SK-N-SH treated with all-trans-retinoic acid at 6 μM for 48 hours (cell line): ENCODE measurements at regions not wholly inside any gene's neighbourhood (a gene's known extent, or its start where the extent isn't known, plus 50 kb on each side); places are given as distances from the start of the nearest gene placed in this dataset.

Experiments used
- ATAC-seq: fragments of 200-7000 bp; cut with Tn5 transposase; 3 replicates; pipeline ENCODE4 v1.9.1; 2020; ENCODE audit warnings: mild to moderate bottlenecking, moderate library complexity
- ARNTL ChIP-seq: fragments of 450-650 bp; formaldehyde crosslinking; IDR thresholded peaks from 2 replicates; pipeline ENCODE4 v1.5.0; 2020; ENCODE audit warnings: low read depth, mild to moderate bottlenecking, moderate library complexity, borderline replicate concordance
- BACH2 ChIP-seq: fragments of 250-450 bp; sonication (Bioruptor Pico); IDR thresholded peaks from 2 replicates; pipeline ENCODE4 v1.9.0; 2021; ENCODE audit warnings: mild to moderate bottlenecking, borderline replicate concordance
- CREB5 ChIP-seq: fragments of 250-450 bp; sonication (Bioruptor Pico); IDR thresholded peaks from 2 replicates; pipeline ENCODE4 v1.5.1; 2020; ENCODE audit warnings: low read depth, mild to moderate bottlenecking, moderate library complexity
- CSDC2 ChIP-seq: fragments of 250-450 bp; sonication (Bioruptor Pico); IDR thresholded peaks from 2 replicates; pipeline ENCODE4 v1.5.0; 2020; ENCODE audit warnings: mild to moderate bottlenecking, moderate library complexity
- GLIS3 ChIP-seq: fragments of 250-450 bp; sonication (Bioruptor Pico); IDR thresholded peaks from 2 replicates; pipeline ENCODE4 v1.5.0; 2020; ENCODE audit warnings: mild to moderate bottlenecking, moderate library complexity
- OSR1 ChIP-seq: fragments of 250-450 bp; sonication (Bioruptor Pico); IDR thresholded peaks from 2 replicates; pipeline ENCODE4 v1.8.0; 2022; ENCODE audit warnings: moderate library complexity, mild to moderate bottlenecking, inconsistent platforms
- PATZ1 ChIP-seq: fragments of 250-450 bp; sonication (Bioruptor Pico); IDR thresholded peaks from 2 replicates; pipeline ENCODE4 v1.8.0; 2020; ENCODE audit warnings: mild to moderate bottlenecking, moderate library complexity, borderline replicate concordance
- POU6F1 ChIP-seq: fragments of 250-450 bp; sonication (Bioruptor Pico); IDR thresholded peaks from 2 replicates; pipeline ENCODE4 v1.8.0; 2021; ENCODE audit warnings: low read depth, mild to moderate bottlenecking, moderate library complexity, borderline replicate concordance
- PPARA ChIP-seq: fragments of 250-450 bp; sonication (Bioruptor Pico); IDR thresholded peaks from 2 replicates; pipeline ENCODE4 v1.5.0; 2020; ENCODE audit warnings: mild to moderate bottlenecking, borderline replicate concordance
- SNAI2 ChIP-seq: fragments of 250-450 bp; sonication (Bioruptor Pico); IDR thresholded peaks from 2 replicates; pipeline ENCODE4 v1.5.0; 2020; ENCODE audit warnings: mild to moderate bottlenecking, moderate library complexity
- TCF4 ChIP-seq: fragments of 250-450 bp; sonication (Bioruptor Pico); IDR thresholded peaks from 2 replicates; pipeline ENCODE4 v1.8.0; 2021; ENCODE audit warnings: mild to moderate bottlenecking, moderate library complexity, borderline replicate concordance
- TOX ChIP-seq: fragments of 250-450 bp; sonication (Bioruptor Pico); IDR thresholded peaks from 2 replicates; pipeline ENCODE4 v1.8.0; 2021; ENCODE audit warnings: mild to moderate bottlenecking, moderate library complexity, borderline replicate concordance
- ZC3H10 ChIP-seq: fragments of 250-450 bp; sonication (Bioruptor Pico); IDR thresholded peaks from 2 replicates; pipeline ENCODE4 v1.5.1; 2021; ENCODE audit warnings: mild to moderate bottlenecking, moderate library complexity
- ZFP3 ChIP-seq: fragments of 250-450 bp; sonication (Bioruptor Pico); IDR thresholded peaks from 2 replicates; pipeline ENCODE4 v1.5.0; 2020; ENCODE audit warnings: mild to moderate bottlenecking, moderate library complexity
- ZFP30 ChIP-seq: fragments of 450-650 bp; formaldehyde crosslinking; IDR thresholded peaks from 2 replicates; pipeline ENCODE4 v1.5.0; 2022; ENCODE audit warnings: mild to moderate bottlenecking, moderate library complexity
- ZNF565 ChIP-seq: fragments of 450-650 bp; formaldehyde crosslinking; conservative IDR thresholded peaks from 2 replicates; pipeline ENCODE4 v1.5.0; 2020; ENCODE audit warnings: low read depth, mild to moderate bottlenecking, moderate library complexity
- ZNF70 ChIP-seq: fragments of 450-650 bp; formaldehyde crosslinking; IDR thresholded peaks from 2 replicates; pipeline ENCODE4 v1.5.0; 2020; ENCODE audit warnings: mild to moderate bottlenecking, moderate library complexity
- ZNF8 ChIP-seq: fragments of 450-650 bp; formaldehyde crosslinking; IDR thresholded peaks from 2 replicates; pipeline ENCODE4 v1.5.0; 2020; ENCODE audit warnings: mild to moderate bottlenecking, moderate library complexity
- TF ChIP-seq, protein P1 (sequence below): fragments of 250-450 bp; sonication (Bioruptor Pico); IDR thresholded peaks from 2 replicates; pipeline ENCODE4 v1.5.0; 2020; ENCODE audit warnings: mild to moderate bottlenecking, moderate library complexity
- TF ChIP-seq, protein P2 (sequence below): fragments of 250-450 bp; sonication (Bioruptor Pico); IDR thresholded peaks from 2 replicates; pipeline ENCODE4 v1.5.1; 2021; ENCODE audit warnings: mild to moderate bottlenecking, moderate library complexity

- TF ChIP-seq ZFP3 (CRISPR knock-in tag) (no peak), OSR1 (CRISPR knock-in tag) (no peak), PPARA (CRISPR knock-in tag) (no peak)
Observed at GRCh38 chr16:65308506-65308905, 186.6 kb upstream of the CDH11 start (continued).

DNA sequence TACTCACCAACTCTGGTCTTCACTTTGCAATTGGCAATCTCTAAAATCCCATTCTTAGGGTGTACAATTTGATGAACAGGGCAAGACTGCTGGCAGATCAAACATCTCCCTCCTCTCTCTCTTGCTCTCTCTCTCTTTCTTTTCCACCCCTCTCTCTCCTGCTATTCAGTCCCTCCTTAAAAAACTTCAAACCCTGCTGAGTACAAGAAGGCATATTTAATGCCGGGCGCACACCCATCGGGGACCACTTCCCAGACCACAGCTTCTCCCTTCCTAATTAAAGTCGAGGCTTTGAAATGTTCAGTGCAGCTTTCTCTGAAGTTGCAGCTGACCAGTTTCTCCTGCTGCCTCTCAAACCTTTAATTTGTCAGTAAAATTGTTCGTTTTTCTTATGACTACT, 185.4 kb upstream of the CDH11 start:
- TF ChIP-seq ARNTL (CRISPR knock-in tag) = no peak
- TF ChIP-seq GLIS3 (CRISPR knock-in tag) = no peak
- TF ChIP-seq BACH2 (CRISPR knock-in tag) = no peak
- TF ChIP-seq POU6F1 = no peak
- no peak for TF ChIP-seq TOX (CRISPR knock-in tag)
- TF ChIP-seq OSR1 (CRISPR knock-in tag) = no peak
- TF ChIP-seq CREB5 (CRISPR knock-in tag) = no peak
- TF ChIP-seq, protein P1, sequence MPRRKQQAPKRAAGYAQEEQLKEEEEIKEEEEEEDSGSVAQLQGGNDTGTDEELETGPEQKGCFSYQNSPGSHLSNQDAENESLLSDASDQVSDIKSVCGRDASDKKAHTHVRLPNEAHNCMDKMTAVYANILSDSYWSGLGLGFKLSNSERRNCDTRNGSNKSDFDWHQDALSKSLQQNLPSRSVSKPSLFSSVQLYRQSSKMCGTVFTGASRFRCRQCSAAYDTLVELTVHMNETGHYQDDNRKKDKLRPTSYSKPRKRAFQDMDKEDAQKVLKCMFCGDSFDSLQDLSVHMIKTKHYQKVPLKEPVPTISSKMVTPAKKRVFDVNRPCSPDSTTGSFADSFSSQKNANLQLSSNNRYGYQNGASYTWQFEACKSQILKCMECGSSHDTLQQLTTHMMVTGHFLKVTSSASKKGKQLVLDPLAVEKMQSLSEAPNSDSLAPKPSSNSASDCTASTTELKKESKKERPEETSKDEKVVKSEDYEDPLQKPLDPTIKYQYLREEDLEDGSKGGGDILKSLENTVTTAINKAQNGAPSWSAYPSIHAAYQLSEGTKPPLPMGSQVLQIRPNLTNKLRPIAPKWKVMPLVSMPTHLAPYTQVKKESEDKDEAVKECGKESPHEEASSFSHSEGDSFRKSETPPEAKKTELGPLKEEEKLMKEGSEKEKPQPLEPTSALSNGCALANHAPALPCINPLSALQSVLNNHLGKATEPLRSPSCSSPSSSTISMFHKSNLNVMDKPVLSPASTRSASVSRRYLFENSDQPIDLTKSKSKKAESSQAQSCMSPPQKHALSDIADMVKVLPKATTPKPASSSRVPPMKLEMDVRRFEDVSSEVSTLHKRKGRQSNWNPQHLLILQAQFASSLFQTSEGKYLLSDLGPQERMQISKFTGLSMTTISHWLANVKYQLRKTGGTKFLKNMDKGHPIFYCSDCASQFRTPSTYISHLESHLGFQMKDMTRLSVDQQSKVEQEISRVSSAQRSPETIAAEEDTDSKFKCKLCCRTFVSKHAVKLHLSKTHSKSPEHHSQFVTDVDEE (CRISPR knock-in tag) = no peak
- TF ChIP-seq ZNF70 (CRISPR knock-in tag) = no peak
- no peak for TF ChIP-seq ZFP30 (CRISPR knock-in tag)
- TF ChIP-seq ZNF8 (CRISPR knock-in tag) = no peak

GRCh38 chr16:65306722-65307121, 184.9 kb upstream of the CDH11 start:
- ATAC-seq = no peak
- TF ChIP-seq BACH2 (CRISPR knock-in tag) (no peak), CREB5 (CRISPR knock-in tag) (no peak), TCF4 (CRISPR knock-in tag) (no peak), PPARA (CRISPR knock-in tag) (no peak), ZFP3 (CRISPR knock-in tag) (no peak), ARNTL (CRISPR knock-in tag) (no peak), SNAI2 (CRISPR knock-in tag) (no peak), OSR1 (CRISPR knock-in tag) (no peak), ZNF8 (CRISPR knock-in tag) (no peak), GLIS3 (CRISPR knock-in tag) (no peak), POU6F1 (no peak), ZNF565 (CRISPR knock-in tag) (no peak), ZNF70 (CRISPR knock-in tag) (no peak), PATZ1 (CRISPR knock-in tag) (no peak), CSDC2 (no peak), ZC3H10 (CRISPR knock-in tag) (no peak)
- TF ChIP-seq, protein P1 (CRISPR knock-in tag) = no peak
- TF ChIP-seq, protein P2, sequence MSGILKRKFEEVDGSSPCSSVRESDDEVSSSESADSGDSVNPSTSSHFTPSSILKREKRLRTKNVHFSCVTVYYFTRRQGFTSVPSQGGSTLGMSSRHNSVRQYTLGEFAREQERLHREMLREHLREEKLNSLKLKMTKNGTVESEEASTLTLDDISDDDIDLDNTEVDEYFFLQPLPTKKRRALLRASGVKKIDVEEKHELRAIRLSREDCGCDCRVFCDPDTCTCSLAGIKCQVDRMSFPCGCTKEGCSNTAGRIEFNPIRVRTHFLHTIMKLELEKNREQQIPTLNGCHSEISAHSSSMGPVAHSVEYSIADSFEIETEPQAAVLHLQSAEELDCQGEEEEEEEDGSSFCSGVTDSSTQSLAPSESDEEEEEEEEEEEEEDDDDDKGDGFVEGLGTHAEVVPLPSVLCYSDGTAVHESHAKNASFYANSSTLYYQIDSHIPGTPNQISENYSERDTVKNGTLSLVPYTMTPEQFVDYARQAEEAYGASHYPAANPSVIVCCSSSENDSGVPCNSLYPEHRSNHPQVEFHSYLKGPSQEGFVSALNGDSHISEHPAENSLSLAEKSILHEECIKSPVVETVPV (CRISPR knock-in tag) = no peak

More for the DNA sequence above, 185.4 kb upstream of the CDH11 start:
- ATAC-seq = no peak
